GM12891 (cell line): ENCODE measurements at regions not wholly inside any gene's neighbourhood (a gene's known extent, or its start where the extent isn't known, plus 50 kb on each side); places are given as distances from the start of the nearest gene placed in this dataset.

ENCODE experiments used
- PAX5 ChIP-seq: IDR thresholded peaks from 2 replicates; pipeline ENCODE4 v1.6.1; 2011; ENCODE audit warnings: low read length, moderate library complexity, mild to moderate bottlenecking; ENCODE audit not compliant: insufficient read depth, severe bottlenecking
- POLR2A ChIP-seq: IDR thresholded peaks from 2 replicates; pipeline ENCODE4 v1.6.1; 2011; ENCODE audit warnings: low read depth, low read length, control low read depth
- POLR2AphosphoS5 ChIP-seq: IDR thresholded peaks from 2 replicates; pipeline ENCODE4 v1.6.1; 2011; ENCODE audit warnings: low read depth, low read length, control low read depth
- POU2F2 ChIP-seq: IDR thresholded peaks from 2 replicates; pipeline ENCODE4 v1.6.1; 2011; ENCODE audit warnings: low read depth, mild to moderate bottlenecking, control low read depth, low read length, moderate library complexity
- SPI1 ChIP-seq: IDR thresholded peaks from 2 replicates; pipeline ENCODE4 v1.6.1; 2011; ENCODE audit warnings: low read depth, low read length, control low read depth

DNA sequence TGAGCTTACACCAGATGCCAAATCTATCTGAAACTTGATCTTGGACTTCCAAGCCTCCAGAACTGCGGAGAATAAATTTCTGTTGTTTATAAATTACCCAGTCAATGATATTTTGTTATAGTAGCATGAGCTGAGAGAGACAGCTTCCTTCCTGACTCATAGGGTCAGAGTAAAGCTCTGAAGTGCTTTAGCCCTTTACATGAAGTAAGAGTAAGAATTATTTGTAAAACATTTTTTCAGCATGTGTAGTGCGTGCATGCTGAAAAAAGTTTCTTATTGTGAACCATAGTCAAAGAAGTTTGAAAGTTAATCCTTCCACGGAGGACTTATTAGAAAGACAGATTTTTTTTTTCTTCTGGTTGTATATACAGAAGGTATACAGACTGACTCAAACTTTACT, 172.4 kb downstream of the DMRT2 start:
- TF ChIP-seq POLR2A (no peak), POLR2AphosphoS5 (no peak), SPI1 (no peak), PAX5 (no peak), POU2F2 (no peak)
